ENCODE measurements at regions not wholly inside any gene's neighbourhood (a gene's known extent, or its start where the extent isn't known, plus 50 kb on each side); places are given as distances from the start of the nearest gene placed in this dataset.

DNA sequence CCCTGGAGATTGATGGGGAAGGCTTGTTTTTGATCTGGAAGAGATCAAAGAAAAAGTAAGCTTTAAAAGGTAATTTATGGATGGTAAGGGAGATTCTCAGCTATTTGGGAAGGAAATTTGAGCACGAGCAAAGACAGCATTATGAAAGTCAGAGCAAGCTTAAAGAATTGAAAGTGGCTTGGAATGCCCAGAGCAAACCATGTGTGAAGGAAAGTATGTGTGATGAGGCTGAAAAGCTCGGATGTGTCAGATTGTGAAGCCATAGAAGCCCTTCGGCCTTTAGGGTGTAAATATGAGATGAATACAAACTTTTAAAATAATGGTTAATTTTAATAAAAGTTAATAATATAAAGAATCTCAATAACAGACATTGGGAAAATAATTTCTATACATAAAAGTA, 377.4 kb upstream of the DSEL start:
- TF ChIP-seq, protein P1, sequence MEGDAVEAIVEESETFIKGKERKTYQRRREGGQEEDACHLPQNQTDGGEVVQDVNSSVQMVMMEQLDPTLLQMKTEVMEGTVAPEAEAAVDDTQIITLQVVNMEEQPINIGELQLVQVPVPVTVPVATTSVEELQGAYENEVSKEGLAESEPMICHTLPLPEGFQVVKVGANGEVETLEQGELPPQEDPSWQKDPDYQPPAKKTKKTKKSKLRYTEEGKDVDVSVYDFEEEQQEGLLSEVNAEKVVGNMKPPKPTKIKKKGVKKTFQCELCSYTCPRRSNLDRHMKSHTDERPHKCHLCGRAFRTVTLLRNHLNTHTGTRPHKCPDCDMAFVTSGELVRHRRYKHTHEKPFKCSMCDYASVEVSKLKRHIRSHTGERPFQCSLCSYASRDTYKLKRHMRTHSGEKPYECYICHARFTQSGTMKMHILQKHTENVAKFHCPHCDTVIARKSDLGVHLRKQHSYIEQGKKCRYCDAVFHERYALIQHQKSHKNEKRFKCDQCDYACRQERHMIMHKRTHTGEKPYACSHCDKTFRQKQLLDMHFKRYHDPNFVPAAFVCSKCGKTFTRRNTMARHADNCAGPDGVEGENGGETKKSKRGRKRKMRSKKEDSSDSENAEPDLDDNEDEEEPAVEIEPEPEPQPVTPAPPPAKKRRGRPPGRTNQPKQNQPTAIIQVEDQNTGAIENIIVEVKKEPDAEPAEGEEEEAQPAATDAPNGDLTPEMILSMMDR (IDR thresholded peaks at IDR 0.05): no peak
- no peak for TF ChIP-seq ZFX (IDR thresholded peaks at IDR 0.05; ENCODE audit: borderline replicate concordance)
